Transverse colon (tissue), 3 donors: ENCODE measurements at regions not wholly inside any gene's neighbourhood (a gene's known extent, or its start where the extent isn't known, plus 50 kb on each side); places are given as distances from the start of the nearest gene placed in this dataset.

Source experiments
- EP300 ChIP-seq: sonication (generic); formaldehyde crosslinking; IDR thresholded peaks from one replicate; pipeline ENCODE4 v1.6.1; 2017; ENCODE audit warnings: antibody characterized with exemption, low read depth
- TF ChIP-seq, protein P1 (sequence below), 5 experiments: fragments of 200-600 bp in 3 of 5; fragments of 450-650 bp in 2 of 5; sonication (generic) in 3 of 5; IDR thresholded peaks; 1 replicate in 2 of 5; 2 replicates in 3 of 5; pipeline ENCODE4 v1.5.1; 2016 to 2017; ENCODE audit warnings: antibody characterized with exemption in 5 of 5, inconsistent platforms in 3 of 5, mild to moderate bottlenecking in 2 of 5, moderate library complexity in 1 of 5

DNA sequence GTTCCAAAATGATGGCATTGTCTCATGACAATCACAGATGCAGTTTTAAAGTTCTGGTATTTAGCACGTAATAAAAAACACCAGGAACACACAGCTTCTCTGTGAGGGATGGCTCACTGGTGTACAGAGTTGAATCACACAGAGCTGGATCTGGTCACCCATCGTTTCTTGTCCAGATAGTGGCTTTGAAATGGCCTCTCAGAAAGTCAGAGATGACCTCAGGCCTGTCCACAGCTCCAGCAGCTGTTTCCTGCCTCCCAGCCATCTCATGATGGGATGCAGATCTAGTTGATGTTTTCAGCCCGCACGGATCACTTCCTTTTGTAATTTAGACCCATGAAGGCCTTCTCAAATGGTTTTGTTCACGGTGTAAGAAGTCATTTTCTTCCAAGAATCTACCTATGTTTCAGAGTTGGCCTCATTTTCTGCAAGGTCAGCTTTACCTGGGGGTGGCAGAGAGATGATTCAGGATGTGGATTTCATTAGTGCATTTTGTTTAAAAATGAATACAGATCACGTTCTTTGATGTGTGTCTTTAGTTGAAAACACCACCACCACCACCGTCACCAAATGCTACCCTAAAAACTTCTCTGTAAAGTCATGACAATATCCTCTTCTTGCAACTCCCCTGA is 166.2 kb downstream of the SNX10 start:
- TF ChIP-seq EP300, result no peak
- TF ChIP-seq, protein P1, sequence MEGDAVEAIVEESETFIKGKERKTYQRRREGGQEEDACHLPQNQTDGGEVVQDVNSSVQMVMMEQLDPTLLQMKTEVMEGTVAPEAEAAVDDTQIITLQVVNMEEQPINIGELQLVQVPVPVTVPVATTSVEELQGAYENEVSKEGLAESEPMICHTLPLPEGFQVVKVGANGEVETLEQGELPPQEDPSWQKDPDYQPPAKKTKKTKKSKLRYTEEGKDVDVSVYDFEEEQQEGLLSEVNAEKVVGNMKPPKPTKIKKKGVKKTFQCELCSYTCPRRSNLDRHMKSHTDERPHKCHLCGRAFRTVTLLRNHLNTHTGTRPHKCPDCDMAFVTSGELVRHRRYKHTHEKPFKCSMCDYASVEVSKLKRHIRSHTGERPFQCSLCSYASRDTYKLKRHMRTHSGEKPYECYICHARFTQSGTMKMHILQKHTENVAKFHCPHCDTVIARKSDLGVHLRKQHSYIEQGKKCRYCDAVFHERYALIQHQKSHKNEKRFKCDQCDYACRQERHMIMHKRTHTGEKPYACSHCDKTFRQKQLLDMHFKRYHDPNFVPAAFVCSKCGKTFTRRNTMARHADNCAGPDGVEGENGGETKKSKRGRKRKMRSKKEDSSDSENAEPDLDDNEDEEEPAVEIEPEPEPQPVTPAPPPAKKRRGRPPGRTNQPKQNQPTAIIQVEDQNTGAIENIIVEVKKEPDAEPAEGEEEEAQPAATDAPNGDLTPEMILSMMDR (IDR thresholded peaks at IDR 0.05), result no peak
